DOHH2 (cell line): ENCODE measurements at regions not wholly inside any gene's neighbourhood (a gene's known extent, or its start where the extent isn't known, plus 50 kb on each side); places are given as distances from the start of the nearest gene placed in this dataset.

Experiments
- H3F3A ChIP-seq: fragments of 200-600 bp; sonication (generic), shearing (Covaris generic); 2 replicates; pipeline ENCODE4 v1.6.0; 2016; ENCODE audit warnings: antibody characterized with exemption, mild to moderate bottlenecking; ENCODE audit not compliant: control insufficient read depth, insufficient read depth
- H3K27ac ChIP-seq: fragments of 200-600 bp; sonication (generic); 2 replicates; pipeline ENCODE4 v1.5.1; 2014; ENCODE audit warnings: low read depth, mild to moderate bottlenecking, low read length, moderate library complexity
- H3K27me3 ChIP-seq: fragments of 200-600 bp; sonication (generic); 2 replicates; pipeline ENCODE4 v1.6.1; 2014; ENCODE audit warnings: mild to moderate bottlenecking, low read length, mixed read lengths; ENCODE audit not compliant: control insufficient read depth
- H3K36me3 ChIP-seq: fragments of 200-600 bp; sonication (generic); 2 replicates; pipeline ENCODE4 v1.6.1; 2014; ENCODE audit warnings: mild to moderate bottlenecking, low read length, moderate library complexity, mixed read lengths; ENCODE audit not compliant: control insufficient read depth
- H3K4me1 ChIP-seq: fragments of 200-600 bp; sonication (generic); 2 replicates; pipeline ENCODE4 v1.6.1; 2014; ENCODE audit warnings: mild to moderate bottlenecking, low read length, mixed read lengths; ENCODE audit not compliant: control insufficient read depth
- H3K4me2 ChIP-seq: fragments of 200-600 bp; sonication (generic); 2 replicates; pipeline ENCODE4 v1.6.0; 2014; ENCODE audit warnings: mild to moderate bottlenecking, low read length, moderate library complexity
- H3K4me3 ChIP-seq: fragments of 200-600 bp; sonication (generic); 2 replicates; pipeline ENCODE4 v1.5.1; 2014; ENCODE audit warnings: mild to moderate bottlenecking, low read length, mixed read lengths
- H3K79me2 ChIP-seq: fragments of 200-600 bp; sonication (generic); 2 replicates; pipeline ENCODE4 v1.6.1; 2014; ENCODE audit warnings: mild to moderate bottlenecking, low read length, mixed read lengths; ENCODE audit not compliant: control insufficient read depth
- H3K9me2 ChIP-seq: fragments of 200-600 bp; sonication (generic); replicated peaks from 2 replicates; pipeline ENCODE4 v1.6.1; 2014; ENCODE audit warnings: mild to moderate bottlenecking, low read length, mixed read lengths; ENCODE audit not compliant: control insufficient read depth
- H3K9me3 ChIP-seq: fragments of 200-600 bp; sonication (generic); 2 replicates; pipeline ENCODE4 v1.6.1; 2014; ENCODE audit warnings: antibody characterized with exemption, low read length, mixed read lengths; ENCODE audit not compliant: control insufficient read depth, insufficient read depth
- H4K20me1 ChIP-seq: fragments of 200-600 bp; sonication (generic); 2 replicates; pipeline ENCODE4 v1.6.0; 2014; ENCODE audit warnings: low read depth, mild to moderate bottlenecking, antibody characterized with exemption, low read length, moderate library complexity; ENCODE audit not compliant: control insufficient read depth, insufficient read depth
- CTCF ChIP-seq: fragments of 200-600 bp; sonication (generic); IDR thresholded peaks from one replicate; pipeline ENCODE4 v1.5.1; 2014; ENCODE audit warnings: antibody characterized with exemption, mild to moderate bottlenecking, low read depth, low read length; ENCODE audit not compliant: poor library complexity, severe bottlenecking
- EZH2phosphoT487 ChIP-seq: fragments of 200-600 bp; sonication (generic); IDR thresholded peaks from 2 replicates; pipeline ENCODE4 v1.6.1; 2017; ENCODE audit warnings: borderline replicate concordance, mild to moderate bottlenecking, antibody characterized with exemption, low read length, moderate library complexity, mixed read lengths

DNA sequence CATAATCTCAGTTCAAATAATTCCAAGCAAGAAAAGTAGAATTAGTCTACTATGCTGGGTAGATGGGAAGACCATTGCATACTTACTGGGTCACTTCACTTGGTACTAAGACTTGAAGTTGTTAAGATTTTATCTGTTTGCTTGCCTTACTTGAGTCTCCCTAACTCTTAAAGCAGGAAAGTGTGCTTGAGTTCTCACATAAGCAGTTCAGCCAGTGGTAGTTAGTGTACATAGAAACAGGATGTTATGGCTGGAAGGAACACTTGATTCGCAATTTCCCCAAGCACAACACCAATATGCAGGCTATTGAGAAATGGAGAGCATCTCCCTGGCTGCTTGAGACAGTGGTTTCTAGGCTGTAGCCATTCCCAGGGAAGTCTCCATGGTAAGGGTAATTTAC lies 176.1 kb downstream of the MSL3 start:
- Histone ChIP-seq H3K9me3 (no peaks in the 10 kb centered on the region), H3F3A (no peaks in the 10 kb centered on the region), H3K9me2 (no peaks in the 10 kb centered on the region), H3K36me3 (no peaks in the 10 kb centered on the region), H3K27me3 (no peaks in the 10 kb centered on the region), H3K79me2 (no peaks in the 10 kb centered on the region), H4K20me1 (no peaks in the 10 kb centered on the region), H3K4me3 (no peak overlapping the region), H3K4me2 (no peak overlapping the region), H3K4me1 (no peaks in the 10 kb centered on the region), H3K27ac (no peak overlapping the region)
- TF ChIP-seq EZH2phosphoT487 (no peak), CTCF (no peak)

GRCh38 chrX:11941571-11941970 lies 183.5 kb downstream of the MSL3 start:
- Histone ChIP-seq H4K20me1 (no peaks in the 10 kb centered on the region), H3K4me2 (no peak overlapping the region), H3K79me2 (no peaks in the 10 kb centered on the region), H3K9me2 (no peaks in the 10 kb centered on the region), H3K4me1 (no peaks in the 10 kb centered on the region), H3K9me3 (no peaks in the 10 kb centered on the region), H3K4me3 (no peak overlapping the region), H3K27ac (no peak overlapping the region), H3F3A (no peaks in the 10 kb centered on the region), H3K36me3 (no peaks in the 10 kb centered on the region), H3K27me3 (no peaks in the 10 kb centered on the region)
- TF ChIP-seq EZH2phosphoT487 (no peak), CTCF (no peak)

DNA sequence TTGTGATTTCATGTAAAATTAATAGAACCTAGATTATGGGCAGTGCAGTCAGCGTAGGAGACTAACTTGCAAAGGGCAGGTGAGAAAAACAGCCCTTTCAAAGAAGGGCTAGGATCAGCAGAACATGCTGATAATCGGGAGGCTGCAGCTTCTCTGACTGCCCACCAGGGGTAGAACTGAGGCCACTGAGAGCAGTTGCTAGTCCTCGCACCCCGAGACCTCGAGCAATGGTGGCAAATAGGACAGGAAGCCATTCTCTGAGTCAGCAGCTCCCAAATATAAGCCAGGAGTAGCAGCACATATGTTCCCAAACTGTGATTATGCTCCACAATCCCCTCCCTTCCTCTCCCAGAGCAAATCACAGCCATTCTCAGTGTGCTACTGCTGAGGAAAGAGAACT lies 186.5 kb downstream of the MSL3 start:
- Histone ChIP-seq H3K4me3 (no peak overlapping the region), H3F3A (no peaks in the 10 kb centered on the region), H4K20me1 (no peaks in the 10 kb centered on the region), H3K9me2 (no peaks in the 10 kb centered on the region), H3K27me3 (no peaks in the 10 kb centered on the region), H3K36me3 (no peaks in the 10 kb centered on the region), H3K79me2 (no peaks in the 10 kb centered on the region), H3K4me1 (no peaks in the 10 kb centered on the region), H3K4me2 (no peak overlapping the region), H3K27ac (no peak overlapping the region), H3K9me3 (no peaks in the 10 kb centered on the region)
- TF ChIP-seq CTCF, result peak; percentile 33
- TF ChIP-seq EZH2phosphoT487, result no peak

DNA sequence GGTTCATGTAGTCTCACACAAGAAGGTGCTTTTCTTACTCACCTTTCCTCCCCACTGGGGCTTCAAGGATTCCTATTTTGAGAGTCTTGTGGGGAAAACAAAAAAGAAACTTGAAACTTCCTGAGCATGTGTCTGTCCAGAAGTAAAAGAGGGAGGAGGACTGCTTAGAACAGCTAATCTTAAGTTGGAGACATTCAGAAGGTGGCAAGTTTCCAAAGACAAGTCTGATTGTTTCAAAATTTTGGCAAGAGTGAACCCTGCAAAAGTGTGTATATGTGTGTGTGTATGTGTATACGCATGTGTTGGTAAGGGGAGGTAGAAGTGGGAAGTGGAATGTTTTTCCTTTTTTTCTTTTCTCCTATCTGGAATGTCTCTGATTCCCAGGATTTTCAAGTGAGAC lies 189.0 kb upstream of the FRMPD4 start:
- Histone ChIP-seq H3K36me3 (no peaks in the 10 kb centered on the region), H3K4me1 (no peaks in the 10 kb centered on the region), H3K27ac (no peak overlapping the region), H3K79me2 (no peaks in the 10 kb centered on the region), H3F3A (no peaks in the 10 kb centered on the region), H3K9me3 (no peaks in the 10 kb centered on the region), H3K9me2 (no peaks in the 10 kb centered on the region), H3K4me3 (no peak overlapping the region), H3K4me2 (no peak overlapping the region), H3K27me3 (no peaks in the 10 kb centered on the region), H4K20me1 (no peaks in the 10 kb centered on the region)
- TF ChIP-seq EZH2phosphoT487 (no peak), CTCF (no peak)
